Psoas muscle (tissue), 7 donors: ENCODE measurements at regions not wholly inside any gene's neighbourhood (a gene's known extent, or its start where the extent isn't known, plus 50 kb on each side); places are given as distances from the start of the nearest gene placed in this dataset.

Experiments
- ATAC-seq, 4 donors: fragments of 200-7000 bp; cut with Tn5 transposase; one replicate each; pipeline ENCODE4 v1.9.1; 2020; ENCODE audit warnings: moderate library complexity in 3 of 4, mild to moderate bottlenecking in 2 of 4
- DNase-seq, 2 donors: peaks; one replicate each; pipeline ENCODE4 v3.0.0-alpha.2; 2020
- H3K27ac ChIP-seq: fragments of 200-600 bp; one replicate; pipeline ENCODE4 v1.8.0; 2022
- H3K27me3 ChIP-seq, 3 donors: fragments of 200-600 bp in 1 of 3; one replicate each; pipeline versions ENCODE4 v1.6.1 to v1.8.0; 2013 to 2022; ENCODE audit warnings: low read length in 2 of 3, mild to moderate bottlenecking in 2 of 3, moderate library complexity in 1 of 3; ENCODE audit not compliant: insufficient read depth in 3 of 3
- H3K36me3 ChIP-seq, 2 donors: fragments of 200-600 bp in 1 of 2; one replicate each; pipeline versions ENCODE4 v1.6.1 to v1.8.0; 2013 to 2022; ENCODE audit warnings: low read depth in 1 of 2, mild to moderate bottlenecking in 1 of 2, moderate library complexity in 1 of 2; ENCODE audit not compliant: insufficient read depth in 1 of 2
- H3K4me1 ChIP-seq: fragments of 200-600 bp; one replicate; pipeline ENCODE4 v1.8.0; 2022
- H3K4me3 ChIP-seq: fragments of 200-600 bp; one replicate; pipeline ENCODE4 v1.8.0; 2022; ENCODE audit warnings: mild to moderate bottlenecking
- H3K9me3 ChIP-seq: fragments of 200-600 bp; one replicate; pipeline ENCODE4 v1.8.0; 2022
- CTCF ChIP-seq: fragments of 200-600 bp; IDR thresholded peaks from one replicate; pipeline ENCODE4 v1.8.0; 2022; ENCODE audit warnings: antibody characterized with exemption
- WGBS, 3 donors: extraction: QIAGEN DNeasy Blood & Tissue Kit; methylation state at CpG; one replicate each; pipeline versions ENCODE4 v1.1.6 to v1.1.7; 2013; 5-methylcytosine and 5-hydroxymethylcytosine counted together
- intact Hi-C, 2 donors: fragments of 100-400 bp; cut with DNase I; formaldehyde crosslinking; loops; one replicate each; pipeline versions ENCODE4 v1.11.0 to v1.14.2; 2022
- donor health status: healthy with polysubstance abuse.
- donor health status: DM: no; HTN: no; CAD: no; lungs with moderate emphysema.
- donor health status: Bipolar disorder and iron deficiency.
- donor health status: healthy.
- donor health status: DM: yes; HTN: yes; CAD: no.
- donor health status: DM: no; HTN: no; CAD: no.
- donor health status: DM: yes; HTN: yes; CAD: no.

GRCh38 chr10:127805950-127806349, 69.0 kb downstream of the FOXI2 start:
- WGBS, 3 donors, result 70 to 75% (median 70%) methylated on average over 3 of the region's 3 CpGs
- intact Hi-C loops, result no loop called here

GRCh38 chr10:127812041-127812440, 75.1 kb downstream of the FOXI2 start:
- 80 to 81% (median 80%) methylated on average over 2 of the region's 2 CpGs for WGBS, 3 donors
- no peak for TF ChIP-seq CTCF
- DNase-seq (no peak), ATAC-seq (no peak)
- Histone ChIP-seq H3K4me3 (no peak overlapping the region), H3K27ac (no peak overlapping the region), H3K27me3 (peaks cover 0 to 3% (median 0%) of the 10 kb centered on the region in 3 donors), H3K36me3 (no peaks in the 10 kb centered on the region), H3K4me1 (no peaks in the 10 kb centered on the region), H3K9me3 (no peaks in the 10 kb centered on the region)
- intact Hi-C loops, result no loop called here

More at GRCh38 chr10:127805950-127806349, 69.0 kb downstream of the FOXI2 start:
- H3K27me3 ChIP-seq, result peaks cover 0 to 3% (median 1%) of the 10 kb centered on the region in 3 donors
- no peaks in the 10 kb centered on the region for H3K4me1 ChIP-seq
- DNase-seq (no peak), ATAC-seq (no peak)
- no peak overlapping the region for H3K27ac ChIP-seq
- TF ChIP-seq CTCF, result no peak
- H3K4me3 ChIP-seq, result no peak overlapping the region
- no peaks in the 10 kb centered on the region for H3K9me3 ChIP-seq
- H3K36me3 ChIP-seq, result no peaks in the 10 kb centered on the region

- WGBS, 3 donors, result 5 to 11% (median 6%) methylated on average over 2 of the region's 2 CpGs
- intact Hi-C loops, result no loop called here
- no peak for ATAC-seq
Observed at GRCh38 chr10:127813290-127813689, 76.3 kb downstream of the FOXI2 start.

GRCh38 chr10:127815147-127815546, 77.6 kb downstream of the CLRN3 start:
- Histone ChIP-seq H3K36me3 (no peaks in the 10 kb centered on the region), H3K9me3 (no peaks in the 10 kb centered on the region), H3K4me3 (no peak overlapping the region), H3K27ac (no peak overlapping the region), H3K4me1 (no peaks in the 10 kb centered on the region), H3K27me3 (no peaks in the 10 kb centered on the region)
- DNase-seq, result no peak
- 63 to 74% (median 63%) methylated on average over 5 of the region's 5 CpGs for WGBS, 3 donors
- no peak for ATAC-seq
- intact Hi-C loops, result no loop called here
- no peak for TF ChIP-seq CTCF

More at GRCh38 chr10:127813290-127813689, 76.3 kb downstream of the FOXI2 start:
- no peak for DNase-seq
- H3K4me1 ChIP-seq, result no peaks in the 10 kb centered on the region
- H3K4me3 ChIP-seq, result no peak overlapping the region
- no peak for TF ChIP-seq CTCF
- H3K27me3 ChIP-seq, result no peaks in the 10 kb centered on the region
- H3K9me3 ChIP-seq, result no peaks in the 10 kb centered on the region
- H3K27ac ChIP-seq, result no peak overlapping the region
- H3K36me3 ChIP-seq, result no peaks in the 10 kb centered on the region

- H3K4me3 ChIP-seq, result no peak overlapping the region
Observed at GRCh38 chr10:127824826-127825225, 67.9 kb downstream of the CLRN3 start.

More at GRCh38 chr10:127824826-127825225, 67.9 kb downstream of the CLRN3 start:
- TF ChIP-seq CTCF, result no peak
- no peak for ATAC-seq
- Histone ChIP-seq H3K9me3 (no peaks in the 10 kb centered on the region), H3K4me1 (no peaks in the 10 kb centered on the region), H3K36me3 (no peaks in the 10 kb centered on the region), H3K27me3 (no peaks in the 10 kb centered on the region), H3K27ac (no peak overlapping the region)
- no peak for DNase-seq
- intact Hi-C loops, result no loop called here
- 84 to 90% (median 87%) methylated on average over 2 of the region's 2 CpGs for WGBS, 3 donors
